Keratinocyte (primary cell): ENCODE measurements at regions not wholly inside any gene's neighbourhood (a gene's known extent, or its start where the extent isn't known, plus 50 kb on each side); places are given as distances from the start of the nearest gene placed in this dataset.

ENCODE experiments used
- DNase-seq: peaks from one replicate; pipeline ENCODE4 v3.0.0-alpha.2; 2011; ENCODE audit warnings: low read depth, missing footprints, low spot score
- FAIRE-seq: peaks from 2 replicates; lab custom pipeline; 2011; peaks lifted over from hg19 to GRCh38; lab: Jason Lieb, UNC
- H2AFZ ChIP-seq: 2 replicates; pipeline ENCODE4 v1.6.0; 2012; ENCODE audit warnings: low read length, control low read depth, inconsistent platforms; ENCODE audit not compliant: control insufficient read depth
- H3K27ac ChIP-seq: 2 replicates; pipeline ENCODE4 v1.5.1; 2011; ENCODE audit warnings: low read length; ENCODE audit not compliant: control insufficient read depth, insufficient read depth
- H3K27me3 ChIP-seq: 3 replicates; pipeline ENCODE4 v1.6.0; 2011; ENCODE audit warnings: low read length; ENCODE audit not compliant: control insufficient read depth, insufficient read depth; ENCODE audit errors: extremely low read depth
- H3K36me3 ChIP-seq, 2 experiments: 2 replicates in 1 of 2; 3 replicates in 1 of 2; pipeline ENCODE4 v1.5.1; 2011; ENCODE audit warnings: low read length in 2 of 2, mild to moderate bottlenecking in 1 of 2; ENCODE audit not compliant: control insufficient read depth in 2 of 2, insufficient read depth in 2 of 2; ENCODE audit errors: extremely low read depth in 1 of 2
- H3K4me1 ChIP-seq: 3 replicates; pipeline ENCODE4 v1.5.1; 2011; ENCODE audit warnings: low read length; ENCODE audit not compliant: control insufficient read depth, insufficient read depth; ENCODE audit errors: extremely low read depth
- H3K4me2 ChIP-seq: 3 replicates; pipeline ENCODE4 v1.6.0; 2011; ENCODE audit warnings: low read depth, low read length; ENCODE audit not compliant: control insufficient read depth, insufficient read depth; ENCODE audit errors: extremely low read depth
- H3K4me3 ChIP-seq, 3 experiments: fragments of 200-600 bp in 1 of 3; sonication (generic) in 1 of 3; 2 replicates in 2 of 3; 3 replicates in 1 of 3; pipeline ENCODE4 v1.5.1; 2011 to 2016; ENCODE audit warnings: low read length in 3 of 3, mild to moderate bottlenecking in 3 of 3, control low read depth in 2 of 3, inconsistent platforms in 1 of 3, low read depth in 1 of 3, mixed read lengths in 1 of 3, mixed run types in 1 of 3, moderate library complexity in 1 of 3; ENCODE audit not compliant: control insufficient read depth in 2 of 3, insufficient read depth in 2 of 3; ENCODE audit errors: extremely low read depth in 1 of 3
- H3K79me2 ChIP-seq: 2 replicates; pipeline ENCODE4 v1.6.0; 2012; ENCODE audit warnings: low read length; ENCODE audit not compliant: control insufficient read depth, insufficient read depth
- H3K9ac ChIP-seq: 3 replicates; pipeline ENCODE4 v1.6.0; 2011; ENCODE audit warnings: low read length; ENCODE audit not compliant: control insufficient read depth, insufficient read depth; ENCODE audit errors: extremely low read depth
- H3K9me1 ChIP-seq: 3 replicates; pipeline ENCODE4 v1.6.0; 2011; ENCODE audit warnings: low read length; ENCODE audit not compliant: control insufficient read depth, insufficient read depth; ENCODE audit errors: extremely low read depth
- H3K9me3 ChIP-seq: 2 replicates; pipeline ENCODE4 v1.5.1; 2012; ENCODE audit warnings: low read depth, low read length; ENCODE audit not compliant: control insufficient read depth
- H4K20me1 ChIP-seq: 3 replicates; pipeline ENCODE4 v1.6.0; 2011; ENCODE audit warnings: low read length; ENCODE audit not compliant: control insufficient read depth, insufficient read depth; ENCODE audit errors: extremely low read depth
- EZH2 ChIP-seq: IDR thresholded peaks from one replicate; pipeline ENCODE4 v1.6.1; 2012; ENCODE audit warnings: inconsistent platforms, mild to moderate bottlenecking, low read length, moderate library complexity
- dilution Hi-C: fragments of 300-500 bp; cut with MboI; formaldehyde crosslinking; loops from one replicate; pipeline ENCODE4 v1.7.0; 2020; ENCODE audit warnings: low sequenced_read_pairs; ENCODE audit not compliant: extremely low pct_ligation_motif_present
- TF ChIP-seq, protein P1 (sequence below), 3 experiments: IDR thresholded peaks in 1 of 3; conservative IDR thresholded peaks in 1 of 3; optimal IDR thresholded peaks in 1 of 3; 2 replicates in 2 of 3; 3 replicates in 1 of 3; pipeline versions ENCODE3 to v1.5.1; 2011; ENCODE audit warnings: low read length in 3 of 3, mild to moderate bottlenecking in 3 of 3, moderate library complexity in 2 of 3, control low read depth in 1 of 3, inconsistent platforms in 1 of 3; ENCODE audit not compliant: insufficient read depth in 2 of 3; ENCODE audit errors: extremely low read depth in 1 of 3

DNA sequence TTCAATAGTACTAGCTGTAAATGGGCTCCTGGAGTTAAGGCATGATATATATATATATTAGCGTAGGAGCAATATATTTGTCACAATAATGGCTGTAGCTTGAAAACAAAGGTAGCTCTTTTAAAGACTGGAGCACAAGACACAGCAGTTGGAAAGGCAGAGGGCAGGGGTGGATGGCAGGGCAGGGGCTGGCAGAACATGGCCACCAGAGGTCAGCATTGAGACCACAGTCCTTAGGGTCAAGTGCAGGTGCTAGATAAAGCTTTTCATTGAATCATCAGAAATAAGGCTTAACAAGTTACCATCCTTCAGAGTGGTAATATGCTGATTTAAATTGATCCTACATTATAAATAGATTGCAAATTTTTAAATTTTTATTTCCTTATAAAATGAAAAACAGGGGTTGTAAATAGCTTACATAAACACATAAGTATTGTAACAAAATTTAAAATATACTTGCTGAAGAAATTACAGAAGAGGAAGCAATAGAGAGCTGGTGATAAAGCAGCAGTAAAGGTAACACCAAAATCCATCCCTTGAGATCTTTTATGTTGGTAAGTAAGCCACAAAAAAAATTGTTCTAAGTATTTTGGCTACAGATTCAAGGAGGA lies 161.2 kb upstream of the PIEZO2 start:
- Histone ChIP-seq H3K9me1 (no peaks in the 10 kb centered on the region), H3K4me2 (no peak overlapping the region), H3K4me1 (no peaks in the 10 kb centered on the region), H3K79me2 (no peaks in the 10 kb centered on the region), H3K36me3 (no peaks in the 10 kb centered on the region), H2AFZ (no peak overlapping the region), H3K4me3 (no peak overlapping the region), H3K9me3 (no peaks in the 10 kb centered on the region), H3K9ac (no peak overlapping the region), H3K27me3 (no peaks in the 10 kb centered on the region), H4K20me1 (no peaks in the 10 kb centered on the region), H3K27ac (no peak overlapping the region)
- dilution Hi-C loops = no loop called here
- TF ChIP-seq, protein P1, sequence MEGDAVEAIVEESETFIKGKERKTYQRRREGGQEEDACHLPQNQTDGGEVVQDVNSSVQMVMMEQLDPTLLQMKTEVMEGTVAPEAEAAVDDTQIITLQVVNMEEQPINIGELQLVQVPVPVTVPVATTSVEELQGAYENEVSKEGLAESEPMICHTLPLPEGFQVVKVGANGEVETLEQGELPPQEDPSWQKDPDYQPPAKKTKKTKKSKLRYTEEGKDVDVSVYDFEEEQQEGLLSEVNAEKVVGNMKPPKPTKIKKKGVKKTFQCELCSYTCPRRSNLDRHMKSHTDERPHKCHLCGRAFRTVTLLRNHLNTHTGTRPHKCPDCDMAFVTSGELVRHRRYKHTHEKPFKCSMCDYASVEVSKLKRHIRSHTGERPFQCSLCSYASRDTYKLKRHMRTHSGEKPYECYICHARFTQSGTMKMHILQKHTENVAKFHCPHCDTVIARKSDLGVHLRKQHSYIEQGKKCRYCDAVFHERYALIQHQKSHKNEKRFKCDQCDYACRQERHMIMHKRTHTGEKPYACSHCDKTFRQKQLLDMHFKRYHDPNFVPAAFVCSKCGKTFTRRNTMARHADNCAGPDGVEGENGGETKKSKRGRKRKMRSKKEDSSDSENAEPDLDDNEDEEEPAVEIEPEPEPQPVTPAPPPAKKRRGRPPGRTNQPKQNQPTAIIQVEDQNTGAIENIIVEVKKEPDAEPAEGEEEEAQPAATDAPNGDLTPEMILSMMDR (optimal IDR thresholded peaks at IDR 0.05 in 1 of 3, IDR thresholded peaks at IDR 0.05 in 1 of 3, conservative IDR thresholded peaks at IDR 0.05 in 1 of 3; ENCODE audit: extremely low read depth in 1 of 3, insufficient read depth in 2 of 3, low read length in 3 of 3) = peak; percentile 68 to 84 (median 71)
- no peak for TF ChIP-seq EZH2
- DNase-seq = peak; percentile 5
- FAIRE-seq = no peak

DNA sequence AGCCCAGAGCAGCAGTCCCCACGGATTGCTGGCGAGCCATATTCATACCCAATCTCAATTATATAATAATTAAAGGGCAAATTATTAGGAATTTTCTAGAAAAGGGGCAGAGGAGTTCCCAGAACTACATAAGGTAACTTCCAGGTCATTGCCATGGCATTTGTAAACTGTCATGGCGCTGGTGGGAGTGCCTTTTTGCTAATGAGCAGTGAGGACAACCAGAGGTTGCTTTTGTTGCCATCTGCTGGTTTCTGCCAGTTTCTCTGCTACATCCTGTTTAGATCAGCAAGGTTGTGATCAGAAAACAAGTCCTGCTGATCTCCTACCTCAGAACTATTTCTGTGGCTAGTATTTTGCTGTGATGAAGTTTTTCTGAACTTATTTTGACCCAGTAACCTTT lies 159.8 kb upstream of the PIEZO2 start:
- Histone ChIP-seq H3K79me2 (no peaks in the 10 kb centered on the region), H3K4me2 (no peak overlapping the region), H3K4me3 (no peak overlapping the region), H3K9ac (no peak overlapping the region), H3K27me3 (no peaks in the 10 kb centered on the region), H3K4me1 (no peaks in the 10 kb centered on the region), H3K27ac (no peak overlapping the region), H3K36me3 (no peaks in the 10 kb centered on the region), H3K9me3 (no peaks in the 10 kb centered on the region), H4K20me1 (no peaks in the 10 kb centered on the region), H3K9me1 (no peaks in the 10 kb centered on the region), H2AFZ (no peak overlapping the region)
- FAIRE-seq = no peak
- dilution Hi-C loops = no loop called here
- no peak for DNase-seq
- no peak for TF ChIP-seq EZH2
- TF ChIP-seq, protein P1 (optimal IDR thresholded peaks at IDR 0.05 in 1 of 3, IDR thresholded peaks at IDR 0.05 in 1 of 3, conservative IDR thresholded peaks at IDR 0.05 in 1 of 3; ENCODE audit: extremely low read depth in 1 of 3, insufficient read depth in 2 of 3, low read length in 3 of 3) = peak in 1 of 3 experiments; percentile 11
